HEK293T (cell line): ENCODE measurements at regions not wholly inside any gene's neighbourhood (a gene's known extent, or its start where the extent isn't known, plus 50 kb on each side); places are given as distances from the start of the nearest gene placed in this dataset.

Experiments
- CTCF ChIA-PET: fragments of 350-600 bp; formaldehyde crosslinking; extraction: SDS; loops from one replicate; lab custom pipeline; 2021; ENCODE audit warnings: antibody characterized with exemption, inconsistent platforms; lab: Yijun Ruan, JAX
- POLR2A ChIA-PET: fragments of 350-600 bp; formaldehyde crosslinking; extraction: SDS; loops from one replicate; lab custom pipeline; 2020; ENCODE audit warnings: antibody characterized with exemption, inconsistent platforms; lab: Yijun Ruan, JAX
- DNase-seq: peaks from one replicate; pipeline ENCODE4 v3.0.0; 2012; ENCODE audit warnings: mixed read lengths; ENCODE audit errors: extremely low spot score
- ARNT ChIP-seq: fragments of 450-650 bp; IDR thresholded peaks from 2 replicates; pipeline ENCODE4 v1.6.1; 2017; ENCODE audit warnings: mild to moderate bottlenecking
- BHLHE40 ChIP-seq: fragments of 450-650 bp; IDR thresholded peaks from 2 replicates; pipeline ENCODE4 v1.6.1; 2016; ENCODE audit warnings: mild to moderate bottlenecking, moderate library complexity, borderline replicate concordance
- CTBP1 ChIP-seq: fragments of 450-650 bp; IDR thresholded peaks from 2 replicates; pipeline ENCODE4 v1.6.1; 2016; ENCODE audit warnings: borderline replicate concordance
- ELF4 ChIP-seq: fragments of 450-650 bp; IDR thresholded peaks from 2 replicates; pipeline ENCODE4 v1.6.1; 2017; ENCODE audit warnings: antibody characterized with exemption
- FOXA1 ChIP-seq: fragments of 450-650 bp; IDR thresholded peaks from 2 replicates; pipeline ENCODE4 v1.6.1; 2016; ENCODE audit warnings: mild to moderate bottlenecking
- FOXK2 ChIP-seq: fragments of 450-650 bp; IDR thresholded peaks from 2 replicates; pipeline ENCODE4 v1.6.1; 2016; ENCODE audit warnings: mild to moderate bottlenecking
- FOXM1 ChIP-seq: fragments of 450-650 bp; IDR thresholded peaks from 2 replicates; pipeline ENCODE4 v1.6.1; 2017; ENCODE audit warnings: mild to moderate bottlenecking, borderline replicate concordance
- HDGF ChIP-seq: fragments of 450-650 bp; IDR thresholded peaks from 2 replicates; pipeline ENCODE4 v1.6.1; 2017; ENCODE audit warnings: antibody characterized with exemption, borderline replicate concordance
- L3MBTL2 ChIP-seq: fragments of 450-650 bp; conservative IDR thresholded peaks from 2 replicates; pipeline ENCODE4 v1.6.1; 2016; ENCODE audit warnings: mild to moderate bottlenecking
- LEF1 ChIP-seq: fragments of 450-650 bp; IDR thresholded peaks from 2 replicates; pipeline ENCODE4 v1.6.1; 2017; ENCODE audit warnings: mild to moderate bottlenecking, borderline replicate concordance
- NFRKB ChIP-seq: fragments of 450-650 bp; IDR thresholded peaks from 2 replicates; pipeline ENCODE4 v1.6.1; 2016; ENCODE audit warnings: mild to moderate bottlenecking, moderate library complexity
- SP1 ChIP-seq: fragments of 450-650 bp; IDR thresholded peaks from 2 replicates; pipeline ENCODE4 v1.6.1; 2017
- SUZ12 ChIP-seq: fragments of 450-650 bp; IDR thresholded peaks from 2 replicates; pipeline ENCODE4 v1.6.1; 2016; ENCODE audit warnings: mild to moderate bottlenecking
- TARDBP ChIP-seq: fragments of 450-650 bp; IDR thresholded peaks from 2 replicates; pipeline ENCODE4 v1.6.1; 2016
- ZNF384 ChIP-seq: fragments of 450-650 bp; IDR thresholded peaks from 2 replicates; pipeline ENCODE4 v1.6.1; 2016
- TF ChIP-seq, protein P1 (sequence below): fragments of 450-650 bp; IDR thresholded peaks from 2 replicates; pipeline ENCODE4 v1.6.1; 2016

DNA sequence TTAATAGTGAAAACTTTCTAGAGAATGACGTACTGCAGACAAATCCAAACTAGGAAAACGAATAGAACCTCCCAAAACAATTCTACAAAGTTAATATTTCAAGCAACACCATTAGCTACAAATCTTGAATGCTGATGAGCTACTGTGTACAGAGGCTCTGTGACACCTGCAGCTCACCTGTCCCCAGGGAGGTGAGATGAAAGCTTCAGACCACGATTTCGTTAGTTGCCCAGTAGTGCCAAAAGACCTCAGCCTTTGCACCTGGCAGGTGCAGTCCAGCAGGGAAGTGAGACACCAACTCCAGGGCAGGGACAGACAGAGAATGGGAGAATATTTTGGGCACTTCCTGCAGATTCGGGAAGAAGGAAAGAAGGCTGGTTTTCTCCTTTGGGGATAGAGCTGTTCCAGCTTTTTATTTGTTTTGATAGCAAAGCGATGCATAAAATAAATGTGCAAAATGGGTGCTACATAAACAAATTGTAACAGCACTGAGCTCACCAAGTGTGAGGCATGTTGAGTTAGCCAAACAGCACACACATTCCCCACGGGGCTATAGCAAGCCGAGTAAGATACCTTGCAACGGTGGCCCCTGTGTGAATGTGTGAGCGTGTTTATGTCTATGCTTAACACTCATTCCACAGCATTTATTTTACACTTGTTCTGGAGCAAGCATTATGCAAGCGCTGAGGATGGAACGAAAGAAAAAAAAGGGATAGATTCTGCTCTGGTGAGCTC is 1024.8 kb upstream of the AUTS2 start:
- ChIA-PET CTCF (no interaction called here), POLR2A (no interaction called here)
- no peak for TF ChIP-seq LEF1
- no peak for TF ChIP-seq BHLHE40
- TF ChIP-seq ELF4 = no peak
- TF ChIP-seq FOXM1 = no peak
- no peak for TF ChIP-seq NFRKB
- TF ChIP-seq, protein P1, sequence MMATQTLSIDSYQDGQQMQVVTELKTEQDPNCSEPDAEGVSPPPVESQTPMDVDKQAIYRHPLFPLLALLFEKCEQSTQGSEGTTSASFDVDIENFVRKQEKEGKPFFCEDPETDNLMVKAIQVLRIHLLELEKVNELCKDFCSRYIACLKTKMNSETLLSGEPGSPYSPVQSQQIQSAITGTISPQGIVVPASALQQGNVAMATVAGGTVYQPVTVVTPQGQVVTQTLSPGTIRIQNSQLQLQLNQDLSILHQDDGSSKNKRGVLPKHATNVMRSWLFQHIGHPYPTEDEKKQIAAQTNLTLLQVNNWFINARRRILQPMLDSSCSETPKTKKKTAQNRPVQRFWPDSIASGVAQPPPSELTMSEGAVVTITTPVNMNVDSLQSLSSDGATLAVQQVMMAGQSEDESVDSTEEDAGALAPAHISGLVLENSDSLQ = no peak
- TF ChIP-seq ARNT = no peak
- TF ChIP-seq TARDBP = no peak
- no peak for TF ChIP-seq ZNF384
- no peak for TF ChIP-seq CTBP1
- no peak for TF ChIP-seq HDGF
- DNase-seq = no peak

DNA sequence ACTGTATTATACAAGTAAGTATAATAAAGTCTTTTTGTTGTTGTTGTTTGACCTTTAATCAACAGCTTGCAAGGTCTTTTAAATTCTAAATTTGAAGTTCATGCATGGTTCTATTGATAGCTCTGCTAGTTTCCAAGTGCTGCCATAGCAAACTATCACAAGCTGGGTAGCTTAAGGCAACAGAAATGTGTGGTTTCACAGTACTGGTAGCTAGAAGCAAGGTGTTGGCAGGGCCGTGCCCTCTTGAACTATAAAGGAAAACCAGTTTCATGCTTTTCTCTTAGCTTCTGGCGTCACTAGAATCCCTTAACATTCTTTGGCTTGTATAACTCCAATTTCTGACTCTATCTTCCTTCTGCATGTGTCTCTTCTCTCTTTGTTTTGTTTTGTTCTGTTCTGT is 1021.9 kb upstream of the AUTS2 start:
- DNase-seq = no peak

DNA sequence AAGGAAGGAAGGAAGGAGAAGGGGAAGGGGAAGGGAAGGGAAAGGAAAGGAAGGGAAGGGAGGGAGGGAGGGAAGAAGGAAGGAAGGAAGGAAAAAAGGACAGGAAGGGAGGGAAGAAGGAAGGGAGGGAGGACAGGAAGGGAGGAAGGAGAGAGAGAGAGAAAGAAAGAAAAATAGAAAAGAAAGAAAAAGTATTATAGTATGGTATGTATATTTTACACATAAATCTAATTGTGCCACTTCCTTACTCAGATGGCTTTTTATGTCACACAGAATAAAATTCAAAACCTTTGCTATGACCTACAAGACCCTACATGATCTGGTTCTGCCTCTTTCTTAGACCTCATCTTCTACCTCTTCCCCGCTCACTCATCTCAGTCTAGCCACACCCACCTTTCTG is 1016.9 kb upstream of the AUTS2 start:
- ChIA-PET POLR2A (no interaction called here), CTCF (no interaction called here)
- TF ChIP-seq LEF1 (no peak), TARDBP (no peak), ZNF384 (no peak), L3MBTL2 (no peak), ELF4 (no peak), FOXK2 (no peak), BHLHE40 (no peak)
- DNase-seq = no peak

More for the DNA sequence above, 1021.9 kb upstream of the AUTS2 start:
- ChIA-PET POLR2A (no interaction called here), CTCF (no interaction called here)
- no peak for TF ChIP-seq SP1
- no peak for TF ChIP-seq CTBP1
- no peak for TF ChIP-seq NFRKB
- TF ChIP-seq SUZ12 = no peak
- no peak for TF ChIP-seq FOXM1
- TF ChIP-seq ARNT = no peak
- TF ChIP-seq LEF1 = no peak
- TF ChIP-seq L3MBTL2 = no peak

DNA sequence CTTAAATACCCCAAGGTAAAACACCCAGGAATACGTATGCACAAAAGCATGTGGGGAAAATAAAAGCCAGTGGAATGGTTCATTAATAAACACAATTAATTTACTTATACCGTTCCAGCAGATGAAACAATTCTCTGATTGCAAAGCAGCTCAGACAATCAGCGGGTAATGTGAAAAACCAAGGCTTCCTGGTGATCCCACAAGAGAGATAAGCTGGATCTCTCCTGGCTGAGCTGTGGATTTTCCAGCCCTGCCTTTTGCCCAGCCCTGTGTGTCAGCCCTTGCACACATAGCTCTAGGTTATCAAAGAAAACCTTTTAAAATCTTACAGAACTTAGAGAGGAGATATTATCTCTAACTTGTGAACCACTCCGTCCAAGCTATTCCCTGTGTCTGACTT is 1010.7 kb upstream of the AUTS2 start:
- no peak for DNase-seq
- ChIA-PET CTCF (no interaction called here), POLR2A (no interaction called here)
- TF ChIP-seq FOXK2 (no peak), ARNT (no peak), ELF4 (no peak), SUZ12 (no peak), CTBP1 (no peak), TARDBP (no peak)
- TF ChIP-seq, protein P1 = no peak

DNA sequence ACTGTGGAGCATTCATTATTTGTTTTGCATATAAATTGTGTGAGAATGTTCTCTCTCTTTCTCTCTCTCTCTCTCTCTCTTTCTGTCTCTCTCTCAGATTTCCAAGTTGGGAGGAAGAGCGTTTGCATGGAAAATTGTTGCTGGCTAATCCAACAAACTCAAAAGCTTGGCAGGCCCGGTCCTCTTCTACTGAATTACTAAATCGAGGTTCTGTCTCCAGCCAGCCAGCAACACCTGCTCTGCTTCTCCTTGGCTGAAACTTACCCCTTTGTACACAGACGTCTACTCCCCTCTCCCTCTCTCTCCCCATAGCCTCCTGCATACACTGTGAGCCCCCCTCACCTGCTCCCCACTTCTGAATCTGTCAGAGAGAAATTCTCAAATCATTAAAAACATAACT is 996.4 kb upstream of the AUTS2 start:
- ChIA-PET POLR2A (no interaction called here), CTCF (no interaction called here)
- TF ChIP-seq HDGF (no peak), SP1 (no peak), L3MBTL2 (no peak), ZNF384 (no peak), TARDBP (no peak), ARNT (no peak)
- TF ChIP-seq, protein P1 = no peak
- no peak for DNase-seq

DNA sequence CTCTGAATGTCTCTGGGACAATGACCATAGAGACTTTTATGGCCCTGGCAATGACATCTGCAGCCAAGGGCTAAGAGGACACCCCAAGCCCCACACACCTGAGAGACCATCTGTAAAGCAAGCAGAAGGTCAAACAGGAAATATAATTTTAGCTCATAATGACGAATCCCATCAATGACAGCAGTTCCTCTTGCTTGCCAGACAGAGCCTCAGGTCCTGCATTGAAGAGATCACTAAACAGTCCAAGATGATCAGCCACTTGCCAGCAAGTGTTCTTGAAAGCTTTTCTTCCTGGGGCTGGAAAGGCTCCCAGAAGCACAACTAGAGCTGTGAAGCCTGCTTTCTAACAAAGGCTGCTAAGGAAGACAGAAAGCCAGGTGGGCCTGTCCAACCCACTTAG is 993.7 kb upstream of the AUTS2 start:
- no peak for DNase-seq
- ChIA-PET CTCF (no interaction called here), POLR2A (no interaction called here)
- TF ChIP-seq FOXK2 (no peak), L3MBTL2 (no peak), SP1 (no peak), TARDBP (no peak), FOXM1 (no peak), FOXA1 (no peak), CTBP1 (no peak), HDGF (no peak)
- TF ChIP-seq, protein P1 = no peak

DNA sequence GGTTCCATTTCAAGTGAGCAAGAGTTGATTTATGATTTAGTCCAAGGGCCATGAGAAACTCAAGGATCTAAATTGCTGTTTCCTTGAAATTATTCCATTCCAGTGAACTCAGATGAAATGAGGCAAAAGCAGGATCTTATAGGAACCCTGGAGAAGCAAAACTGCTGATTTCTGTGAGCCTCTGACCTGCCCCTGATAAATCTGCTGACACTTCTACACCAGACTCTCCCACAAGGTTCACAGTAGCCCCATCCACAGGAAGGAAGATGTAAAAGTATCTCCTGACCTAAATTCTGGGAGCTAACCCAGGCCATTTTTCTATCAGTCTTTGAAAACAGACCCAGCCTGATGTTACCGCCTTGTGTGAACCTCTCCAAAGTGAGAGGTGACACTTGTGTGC is 987.6 kb upstream of the AUTS2 start:
- ChIA-PET CTCF (no interaction called here), POLR2A (no interaction called here)
- DNase-seq = no peak
- no peak for TF ChIP-seq NFRKB
- TF ChIP-seq, protein P1 = no peak
- no peak for TF ChIP-seq FOXM1
- TF ChIP-seq FOXA1 = no peak
- no peak for TF ChIP-seq TARDBP
- TF ChIP-seq SUZ12 = no peak
- no peak for TF ChIP-seq ARNT
- TF ChIP-seq BHLHE40 = no peak
- no peak for TF ChIP-seq ELF4
- no peak for TF ChIP-seq HDGF
- no peak for TF ChIP-seq L3MBTL2
- TF ChIP-seq LEF1 = no peak
- no peak for TF ChIP-seq SP1
- no peak for TF ChIP-seq FOXK2
- no peak for TF ChIP-seq ZNF384
